AG09319 (cell line): ENCODE measurements at regions not wholly inside any gene's neighbourhood (a gene's known extent, or its start where the extent isn't known, plus 50 kb on each side); places are given as distances from the start of the nearest gene placed in this dataset.

ENCODE experiments used
- DNase-seq: peaks from one replicate; pipeline ENCODE4 v3.0.0-alpha.2; 2010; ENCODE audit warnings: low read depth; ENCODE audit errors: extremely low read depth
- CTCF ChIP-seq: IDR thresholded peaks from 2 replicates; pipeline ENCODE4 v1.5.1; 2011; ENCODE audit warnings: low read depth, mild to moderate bottlenecking, inconsistent platforms, low read length, moderate library complexity

GRCh38 chr5:35374584-35374983 is 144.3 kb upstream of the PRLR start:
- TF ChIP-seq CTCF: no peak
- no peak for DNase-seq

- no peak for DNase-seq
- TF ChIP-seq CTCF: no peak
These were observed 143.0 kb upstream of the PRLR start for GRCh38 chr5:35373249-35373648.

- TF ChIP-seq CTCF: no peak
- DNase-seq: no peak
These were observed 142.2 kb upstream of the PRLR start for GRCh38 chr5:35372482-35372881.

- no peak for TF ChIP-seq CTCF
- no peak for DNase-seq
These were observed 141.7 kb upstream of the PRLR start for GRCh38 chr5:35371951-35372426.

GRCh38 chr5:35370871-35371270 is 140.6 kb upstream of the PRLR start:
- DNase-seq: no peak
- no peak for TF ChIP-seq CTCF

- no peak for DNase-seq
- TF ChIP-seq CTCF: no peak
These were observed 139.9 kb upstream of the PRLR start for GRCh38 chr5:35369965-35370790.

- TF ChIP-seq CTCF: no peak
- DNase-seq: no peak
These were observed 137.2 kb upstream of the PRLR start for GRCh38 chr5:35367526-35367925.
